ENCODE measurements at regions not wholly inside any gene's neighbourhood (a gene's known extent, or its start where the extent isn't known, plus 50 kb on each side); places are given as distances from the start of the nearest gene placed in this dataset.

- ATAC-seq (no peak), DNase-seq (no peak)
- intact Hi-C loops (cut with DNase I; ENCODE audit: low total_unique reads) (no loop called here), in situ Hi-C loops (cut with MboI; ENCODE audit: low sequenced_read_pairs in 4 of 4) (no loop called here)
- Histone ChIP-seq H3K9me3 (no peaks in the 10 kb centered on the region), H3K27me3 (no peaks in the 10 kb centered on the region), H3K27ac (no peak overlapping the region), H3K4me3 (no peak overlapping the region), H3K36me3 (no peaks in the 10 kb centered on the region), H3K4me1 (no peaks in the 10 kb centered on the region)
- TF ChIP-seq POLR2A (IDR thresholded peaks at IDR 0.05) = no peak
- TF ChIP-seq CTCF (IDR thresholded peaks at IDR 0.05 in 4 of 5, conservative IDR thresholded peaks at IDR 0.05 in 1 of 5) = no peak
Measured at GRCh38 chr4:96936886-96937285, 1097.0 kb downstream of the PDHA2 start.

GRCh38 chr4:96946552-96946951 is 1106.7 kb downstream of the PDHA2 start:
- ATAC-seq = no peak
- Histone ChIP-seq H3K4me3 (no peak overlapping the region), H3K27me3 (no peaks in the 10 kb centered on the region), H3K4me1 (no peaks in the 10 kb centered on the region), H3K9me3 (no peaks in the 10 kb centered on the region), H3K36me3 (no peaks in the 10 kb centered on the region), H3K27ac (no peak overlapping the region)
- no peak for DNase-seq
- TF ChIP-seq CTCF (IDR thresholded peaks at IDR 0.05 in 4 of 5, conservative IDR thresholded peaks at IDR 0.05 in 1 of 5) (no peak), POLR2A (IDR thresholded peaks at IDR 0.05) (no peak)
- in situ Hi-C loops (cut with MboI; ENCODE audit: low sequenced_read_pairs in 4 of 4) = no loop called here
- intact Hi-C loops (cut with DNase I; ENCODE audit: low total_unique reads) = no loop called here

GRCh38 chr4:96952610-96953009 is 1112.7 kb downstream of the PDHA2 start:
- intact Hi-C loops (cut with DNase I; ENCODE audit: low total_unique reads) (no loop called here), in situ Hi-C loops (cut with MboI; ENCODE audit: low sequenced_read_pairs in 4 of 4) (no loop called here)
- ATAC-seq (no peak), DNase-seq (no peak)
- no peaks in the 10 kb centered on the region for H3K27me3 ChIP-seq
- H3K4me3 ChIP-seq = no peak overlapping the region
- no peaks in the 10 kb centered on the region for H3K36me3 ChIP-seq
- no peak overlapping the region for H3K27ac ChIP-seq
- no peaks in the 10 kb centered on the region for H3K9me3 ChIP-seq
- TF ChIP-seq CTCF (IDR thresholded peaks at IDR 0.05 in 4 of 5, conservative IDR thresholded peaks at IDR 0.05 in 1 of 5) (no peak), POLR2A (IDR thresholded peaks at IDR 0.05) (no peak)
- no peaks in the 10 kb centered on the region for H3K4me1 ChIP-seq

GRCh38 chr4:96955226-96955625 is 1115.3 kb downstream of the PDHA2 start:
- in situ Hi-C loops (cut with MboI; ENCODE audit: low sequenced_read_pairs in 4 of 4) (no loop called here), intact Hi-C loops (cut with DNase I; ENCODE audit: low total_unique reads) (no loop called here)
- no peaks in the 10 kb centered on the region for H3K9me3 ChIP-seq
- no peaks in the 10 kb centered on the region for H3K27me3 ChIP-seq
- ATAC-seq = no peak
- no peak overlapping the region for H3K27ac ChIP-seq
- DNase-seq = no peak
- no peaks in the 10 kb centered on the region for H3K36me3 ChIP-seq
- TF ChIP-seq POLR2A (IDR thresholded peaks at IDR 0.05) = no peak
- TF ChIP-seq CTCF (IDR thresholded peaks at IDR 0.05 in 4 of 5, conservative IDR thresholded peaks at IDR 0.05 in 1 of 5) = no peak
- H3K4me1 ChIP-seq = no peaks in the 10 kb centered on the region
- H3K4me3 ChIP-seq = no peak overlapping the region

GRCh38 chr4:96955691-96956090 is 1115.8 kb downstream of the PDHA2 start:
- Histone ChIP-seq H3K27ac (no peak overlapping the region), H3K9me3 (no peaks in the 10 kb centered on the region), H3K36me3 (no peaks in the 10 kb centered on the region), H3K27me3 (no peaks in the 10 kb centered on the region), H3K4me3 (no peak overlapping the region), H3K4me1 (no peaks in the 10 kb centered on the region)
- DNase-seq (no peak), ATAC-seq (no peak)
- in situ Hi-C loops (cut with MboI; ENCODE audit: low sequenced_read_pairs in 4 of 4) = no loop called here
- TF ChIP-seq CTCF (IDR thresholded peaks at IDR 0.05 in 4 of 5, conservative IDR thresholded peaks at IDR 0.05 in 1 of 5) = no peak
- no peak for TF ChIP-seq POLR2A (IDR thresholded peaks at IDR 0.05)
- intact Hi-C loops (cut with DNase I; ENCODE audit: low total_unique reads) = no loop called here
